ENCODE measurements at regions not wholly inside any gene's neighbourhood (a gene's known extent, or its start where the extent isn't known, plus 50 kb on each side); places are given as distances from the start of the nearest gene placed in this dataset. TPM values are rescaled to one million over a fixed set of nuclear protein-coding genes. Genes with fewer than 3 reads are reported as not detected.
"Not testable (repeated sequence)": the region's sequence is repeated elsewhere in the genome, so short reads cannot be mapped to it uniquely, and the experiment has no call there.

- H3K4me3 ChIP-seq (ENCODE audit: low read depth, low read length); H3K4me1 ChIP-seq (ENCODE audit: insufficient read depth); H3K36me3 ChIP-seq (ENCODE audit: insufficient read depth); DNase-seq (ENCODE audit: extremely low spot score); H3K27ac ChIP-seq (ENCODE audit: low read depth): not testable (repeated sequence)
- WGBS, result no CpG with 5 or more reads among the region's 16 CpGs
These were observed 224.6 kb upstream of the TBL1Y start for GRCh38 chrY:6685783-6686389.

- not testable (repeated sequence) for H3K27ac ChIP-seq (ENCODE audit: low read depth); H3K4me1 ChIP-seq (ENCODE audit: insufficient read depth); DNase-seq (ENCODE audit: extremely low spot score); H3K4me3 ChIP-seq (ENCODE audit: low read depth, low read length); H3K36me3 ChIP-seq (ENCODE audit: insufficient read depth)
- WGBS, result no CpG with 5 or more reads among the region's 16 CpGs
These were observed 208.8 kb upstream of the TBL1Y start for GRCh38 chrY:6701558-6702161.

GRCh38 chrY:6721443-6721842 lies 189.1 kb upstream of the TBL1Y start:
- not testable (repeated sequence) for H3K27ac ChIP-seq (ENCODE audit: low read depth); H3K4me3 ChIP-seq (ENCODE audit: low read depth, low read length); H3K36me3 ChIP-seq (ENCODE audit: insufficient read depth); DNase-seq (ENCODE audit: extremely low spot score); H3K4me1 ChIP-seq (ENCODE audit: insufficient read depth)
- WGBS, result 87% methylated on average over 2 of the region's 2 CpGs

- not testable (repeated sequence) for DNase-seq (ENCODE audit: extremely low spot score); H3K4me1 ChIP-seq (ENCODE audit: insufficient read depth); H3K27ac ChIP-seq (ENCODE audit: low read depth); H3K36me3 ChIP-seq (ENCODE audit: insufficient read depth); H3K4me3 ChIP-seq (ENCODE audit: low read depth, low read length)
- WGBS, result 21% methylated on average over 3 of the region's 3 CpGs
These were observed 163.3 kb upstream of the TBL1Y start for GRCh38 chrY:6747210-6747609.

- Histone ChIP-seq H3K4me3 (ENCODE audit: low read depth, low read length) (no peak overlapping the region), H3K36me3 (ENCODE audit: insufficient read depth) (no peaks in the 10 kb centered on the region), H3K4me1 (ENCODE audit: insufficient read depth) (no peaks in the 10 kb centered on the region), H3K27ac (ENCODE audit: low read depth) (no peak overlapping the region)
- no peak for DNase-seq (ENCODE audit: extremely low spot score)
- WGBS, result 97% methylated on average over 2 of the region's 2 CpGs
These were observed 128.2 kb upstream of the TBL1Y start for GRCh38 chrY:6782334-6782733.

- H3K4me1 ChIP-seq (ENCODE audit: insufficient read depth), result no peaks in the 10 kb centered on the region
- WGBS, result 68% methylated on average over 2 of the region's 2 CpGs
These were observed 123.5 kb upstream of the TBL1Y start for GRCh38 chrY:6786960-6787359.

GRCh38 chrY:6811633-6812032 lies 98.9 kb upstream of the TBL1Y start:
- H3K27ac ChIP-seq (ENCODE audit: low read depth), result no peak overlapping the region
- no peaks in the 10 kb centered on the region for H3K36me3 ChIP-seq (ENCODE audit: insufficient read depth)
- WGBS, result 19% methylated on average over 3 of the region's 3 CpGs
- H3K4me3 ChIP-seq (ENCODE audit: low read depth, low read length), result no peak overlapping the region
- DNase-seq (ENCODE audit: extremely low spot score), result peak; percentile 15
- H3K4me1 ChIP-seq (ENCODE audit: insufficient read depth), result no peaks in the 10 kb centered on the region

More at GRCh38 chrY:6786960-6787359, 123.5 kb upstream of the TBL1Y start:
- DNase-seq (ENCODE audit: extremely low spot score), result no peak
- no peak overlapping the region for H3K4me3 ChIP-seq (ENCODE audit: low read depth, low read length)
- no peaks in the 10 kb centered on the region for H3K36me3 ChIP-seq (ENCODE audit: insufficient read depth)
- H3K27ac ChIP-seq (ENCODE audit: low read depth), result no peak overlapping the region

Small RNAs in the stretch of these regions (small RNA-seq; reads per million reads assigned to genes)
- not detected for gene AC013412.1
- gene SRIP3, result not detected

Measured in urinary bladder (tissue), 4 donors.